HG02642 (cell line): ENCODE measurements at regions not wholly inside any gene's neighbourhood (a gene's known extent, or its start where the extent isn't known, plus 50 kb on each side); places are given as distances from the start of the nearest gene placed in this dataset.
"Not testable (repeated sequence)": the region's sequence is repeated elsewhere in the genome, so short reads cannot be mapped to it uniquely, and the experiment has no call there.

Experiments used
- ATAC-seq: cut with Tn5 transposase; IDR thresholded peaks from one replicate; pipeline ENCODE4 v1.9.1; 2021; ENCODE audit warnings: mild to moderate bottlenecking; ENCODE audit not compliant: unreplicated experiment, poor library complexity

DNA sequence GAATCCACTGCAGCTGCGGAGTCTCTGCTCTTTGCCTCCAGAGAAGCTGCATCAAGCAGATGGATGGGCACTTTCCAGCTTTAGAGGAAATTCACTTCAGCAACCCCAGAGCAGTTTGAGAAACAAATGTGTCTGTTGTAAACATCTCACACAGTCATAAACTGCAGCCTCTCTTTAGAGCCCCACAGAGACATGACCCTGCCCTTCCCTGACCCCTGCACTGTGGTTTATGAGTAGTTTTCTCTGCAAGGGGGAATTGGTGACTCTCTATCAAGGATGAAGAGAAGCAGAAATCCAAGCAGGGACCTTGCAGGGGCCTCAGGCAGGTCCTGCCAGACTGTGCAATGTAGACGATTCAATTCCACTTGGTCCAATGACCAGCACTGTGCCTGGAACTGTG is 160.2 kb downstream of the SH2D4B start:
- no peak for ATAC-seq

DNA sequence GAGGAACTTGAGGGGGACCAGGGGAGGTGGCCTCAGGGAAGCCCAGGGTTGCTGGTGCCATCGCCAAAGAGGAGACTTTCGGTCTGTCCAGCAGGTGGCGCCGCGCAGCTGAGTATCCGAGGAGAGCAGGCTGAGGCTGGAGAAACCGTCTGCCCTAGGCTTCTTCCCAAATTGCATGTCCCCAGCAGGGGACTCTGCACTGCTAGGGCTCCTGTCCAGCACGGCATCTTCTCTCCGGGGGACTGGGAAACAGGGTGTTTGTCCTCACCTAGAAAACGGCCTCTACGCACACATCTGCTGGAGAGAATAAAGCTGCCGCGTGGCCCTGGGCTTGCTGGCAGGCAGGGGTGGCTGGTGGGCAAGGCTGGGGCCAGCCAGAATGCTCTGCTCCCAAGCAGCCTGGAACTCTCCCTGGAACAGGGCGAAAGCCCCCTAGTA is 161.9 kb downstream of the SH2D4B start:
- peak; percentile 90 for ATAC-seq

DNA sequence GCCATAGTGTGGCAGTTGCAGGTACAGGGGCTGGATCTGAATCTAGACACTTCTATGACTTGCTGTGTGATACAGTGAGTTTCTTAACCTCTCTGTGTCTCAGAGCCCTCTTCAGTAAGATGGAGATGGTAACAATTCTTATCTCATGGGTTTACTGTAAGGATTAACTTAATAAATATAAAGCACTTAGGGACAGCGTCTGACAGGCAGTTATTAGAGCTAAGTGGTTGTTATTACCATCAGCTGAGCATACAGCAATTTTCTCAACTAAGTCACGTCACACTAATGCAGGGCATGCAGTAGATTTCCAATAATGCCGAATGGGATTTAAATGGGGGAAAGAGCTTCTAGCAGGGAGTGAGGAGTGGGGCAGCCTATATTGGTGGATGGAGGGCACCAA is 162.6 kb downstream of the SH2D4B start:
- no peak for ATAC-seq

DNA sequence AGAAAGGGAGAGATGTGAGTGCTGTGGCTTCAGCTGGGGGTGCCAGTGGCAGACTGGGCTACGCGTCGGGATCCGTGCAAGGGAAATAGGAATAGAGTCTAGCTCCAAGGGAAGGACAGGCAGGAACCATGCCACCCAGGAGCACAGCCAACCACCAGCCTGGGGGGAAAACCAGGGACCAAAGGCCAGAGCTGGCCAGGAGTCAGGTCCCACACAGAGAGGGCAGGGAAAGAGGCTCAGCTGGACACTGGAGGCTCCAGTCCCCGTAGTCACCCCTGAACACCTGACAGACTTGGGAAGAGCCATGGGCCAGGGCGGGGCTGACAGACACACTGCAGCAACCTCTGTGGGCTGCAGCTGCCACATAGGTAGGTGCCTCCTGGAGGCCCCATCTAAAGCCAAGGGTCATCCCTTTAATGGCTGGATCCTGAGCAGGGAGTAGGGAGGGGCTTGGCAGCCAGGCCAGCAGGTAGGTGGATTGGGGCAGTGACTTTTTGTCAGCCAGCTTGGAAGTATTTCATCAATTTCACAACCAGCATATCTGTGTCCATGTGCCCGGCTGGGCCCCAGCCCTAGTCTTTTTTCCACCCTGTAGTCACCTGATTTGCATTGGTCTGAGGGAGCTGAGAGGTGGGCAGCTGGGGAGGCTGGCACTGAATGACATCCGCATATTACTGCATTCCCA is 163.2 kb downstream of the SH2D4B start:
- ATAC-seq: no peak

DNA sequence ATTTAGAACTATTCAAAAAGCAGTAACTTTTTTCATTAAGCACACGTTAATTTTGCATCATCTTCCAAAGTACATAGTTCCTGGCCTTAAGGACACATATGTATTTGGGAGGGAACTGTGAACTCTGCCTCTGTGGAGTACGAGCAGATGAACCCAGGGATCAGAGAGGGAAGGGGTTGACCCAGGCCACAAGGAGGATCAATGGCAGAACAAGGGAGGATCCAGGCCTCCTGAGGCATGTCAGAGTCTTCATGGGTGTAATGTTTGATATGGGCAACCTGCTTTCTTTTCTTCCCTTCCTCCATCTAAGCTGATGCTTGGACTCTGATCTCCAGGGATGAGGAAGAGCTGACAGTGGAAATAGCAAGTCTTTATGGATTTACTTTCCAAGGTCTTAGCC is 164.0 kb downstream of the SH2D4B start:
- no peak for ATAC-seq

DNA sequence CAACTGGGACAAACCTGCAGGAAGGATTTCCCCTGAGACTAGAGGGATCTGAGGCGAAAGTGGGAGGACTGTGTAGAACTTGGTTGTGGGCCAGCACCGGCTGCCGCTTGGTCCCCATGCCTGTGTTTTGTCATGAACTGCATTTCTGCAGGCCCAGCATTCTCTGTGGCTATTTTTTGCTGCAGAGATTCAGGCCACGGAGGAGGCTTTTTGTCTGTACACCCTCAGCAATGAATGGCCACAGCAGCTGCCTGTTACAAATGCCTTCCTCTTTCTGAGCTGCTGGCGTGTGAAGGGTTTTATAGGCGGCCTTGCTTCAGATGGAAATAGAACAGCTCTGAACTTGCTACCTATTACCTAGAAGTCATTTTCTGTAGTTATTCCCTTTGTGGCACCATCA is 164.4 kb downstream of the SH2D4B start:
- no peak for ATAC-seq

DNA sequence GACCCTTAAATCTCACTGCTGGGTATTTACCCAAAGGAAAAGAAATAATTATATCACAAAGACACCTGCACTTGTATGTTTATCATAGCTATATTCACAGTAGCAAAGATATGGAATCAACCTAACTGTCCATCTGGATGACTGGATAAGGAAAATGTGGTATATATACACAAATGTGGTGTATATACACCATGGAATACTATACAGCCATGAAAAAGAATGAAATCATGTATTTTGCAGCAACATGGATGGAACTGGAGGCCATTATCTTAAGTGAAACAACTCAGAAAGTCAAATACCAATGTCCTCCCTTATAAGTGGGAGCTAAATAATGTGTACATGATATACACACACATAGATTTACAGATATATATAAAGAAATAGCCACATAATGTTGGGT is 168.2 kb downstream of the SH2D4B start:
- no peak for ATAC-seq

DNA sequence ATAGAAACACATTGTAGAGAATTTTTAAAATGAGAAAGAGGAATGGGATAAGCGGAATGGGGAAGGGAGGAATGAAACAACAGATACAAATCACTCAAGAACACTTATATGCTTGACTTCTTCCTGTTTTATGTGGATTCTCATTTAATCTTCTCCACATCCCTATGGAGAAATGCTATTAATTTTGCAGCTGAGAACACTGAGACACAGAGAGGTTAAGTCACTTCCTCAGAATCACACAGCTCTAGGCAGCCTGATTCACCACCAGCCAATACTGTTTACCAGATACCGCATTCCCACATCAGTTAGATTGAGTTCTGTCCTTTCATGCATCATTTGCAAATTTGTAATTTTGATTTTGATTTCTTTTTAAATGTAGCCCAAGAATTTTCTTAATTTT is 170.5 kb downstream of the SH2D4B start:
- no peak for ATAC-seq

DNA sequence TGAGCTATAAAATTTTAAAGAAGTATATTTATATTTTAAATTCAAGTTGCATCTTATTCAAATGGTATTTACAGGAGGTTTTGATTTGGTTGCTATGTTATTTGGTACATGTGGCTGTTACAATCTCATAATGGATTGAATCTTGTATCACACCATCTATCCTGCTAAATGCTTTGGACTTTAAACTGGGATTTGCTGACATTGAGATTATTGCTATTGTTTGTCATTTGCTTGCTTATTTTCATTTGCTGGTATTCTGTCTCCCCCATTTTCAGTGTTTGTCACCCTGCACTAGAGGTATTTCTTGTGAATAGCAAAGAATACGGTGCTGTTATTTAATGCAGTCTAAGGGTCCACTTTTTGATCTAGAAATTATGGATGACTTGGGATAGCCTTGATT is 171.1 kb downstream of the SH2D4B start:
- ATAC-seq: no peak

DNA sequence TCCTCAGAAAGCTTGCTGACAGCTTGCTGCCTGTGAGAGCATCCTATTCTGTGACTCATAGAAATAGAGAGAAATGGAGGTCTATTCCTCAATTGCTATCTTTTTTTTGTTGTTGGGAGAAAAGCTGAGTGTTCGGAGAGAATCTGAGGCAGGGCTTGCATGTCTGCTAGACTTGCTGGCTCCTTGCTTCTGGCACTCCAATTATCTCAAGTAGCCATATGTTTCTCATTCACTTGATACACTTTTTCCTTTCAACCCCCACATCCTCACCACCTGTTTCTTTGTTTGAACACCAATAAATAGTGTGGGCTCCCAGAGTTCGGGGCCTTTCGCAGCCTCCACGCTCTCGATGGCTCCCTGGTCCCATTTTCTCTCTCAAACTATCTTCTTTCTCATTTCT is 172.2 kb downstream of the SH2D4B start:
- no peak for ATAC-seq

DNA sequence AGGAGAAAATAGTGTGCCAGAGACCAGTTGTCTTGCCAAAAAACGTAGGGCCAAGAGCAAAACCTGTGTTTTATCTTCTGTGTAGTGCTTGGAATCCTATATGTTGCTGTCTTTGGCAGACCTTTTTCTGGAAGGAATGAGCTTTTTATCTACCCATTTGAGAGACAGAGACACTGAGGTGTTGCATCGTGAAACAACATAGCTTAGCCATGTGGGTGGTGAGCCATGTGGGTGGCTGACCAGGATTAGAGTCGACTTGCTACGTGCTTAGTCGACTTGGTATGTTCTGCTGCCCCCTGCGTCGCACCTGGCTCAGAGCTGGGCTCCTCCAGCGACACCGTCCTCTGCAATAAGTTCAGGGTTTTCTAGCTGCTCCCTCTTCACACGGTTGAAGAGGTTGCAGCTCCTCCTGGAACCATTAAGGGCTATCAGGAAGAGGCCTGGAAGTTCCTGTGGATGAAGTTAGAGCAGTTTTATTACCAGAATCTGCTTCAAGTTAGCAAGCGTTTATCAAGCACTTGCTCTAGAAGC is 175.8 kb downstream of the SH2D4B start:
- ATAC-seq: no peak

DNA sequence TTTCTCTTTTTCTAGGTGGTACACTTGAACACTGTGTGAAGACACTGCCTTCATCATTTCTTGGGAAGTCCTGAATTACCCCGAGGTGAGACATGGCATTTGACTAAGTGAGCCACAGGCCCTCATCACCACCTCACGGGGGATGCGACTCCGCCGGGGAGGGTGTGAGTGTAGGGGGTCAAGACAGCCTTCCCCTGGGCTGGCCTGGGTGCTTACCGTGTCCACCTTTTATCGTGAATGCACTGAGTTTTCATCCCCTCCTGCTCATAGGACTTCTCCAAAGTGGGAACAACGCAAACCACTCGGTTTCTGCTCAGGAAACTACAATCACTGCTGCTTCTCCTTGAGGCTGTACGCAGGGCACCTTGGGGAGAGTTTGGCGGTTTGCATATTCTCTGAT is 176.9 kb downstream of the SH2D4B start:
- no peak for ATAC-seq

DNA sequence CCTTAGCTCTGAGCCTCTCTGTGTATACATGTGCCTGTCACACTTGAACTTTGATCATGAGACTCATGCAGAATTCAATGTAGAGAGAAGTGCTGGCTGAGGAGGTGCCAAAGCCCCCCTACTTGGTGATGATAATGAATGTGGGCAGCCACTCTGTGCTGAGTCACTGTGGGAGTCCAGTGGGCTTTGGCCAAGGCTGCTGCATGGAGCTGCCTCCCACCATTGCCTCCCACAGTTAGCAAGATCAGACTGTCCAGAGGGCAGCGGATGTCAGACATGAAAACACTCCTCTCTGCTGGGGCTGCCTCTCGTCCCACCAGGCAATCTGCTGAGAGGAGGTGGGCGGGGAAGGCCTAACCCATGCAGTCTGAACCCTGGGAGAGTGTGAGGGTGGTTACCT is 180.3 kb downstream of the SH2D4B start:
- no peak for ATAC-seq

DNA sequence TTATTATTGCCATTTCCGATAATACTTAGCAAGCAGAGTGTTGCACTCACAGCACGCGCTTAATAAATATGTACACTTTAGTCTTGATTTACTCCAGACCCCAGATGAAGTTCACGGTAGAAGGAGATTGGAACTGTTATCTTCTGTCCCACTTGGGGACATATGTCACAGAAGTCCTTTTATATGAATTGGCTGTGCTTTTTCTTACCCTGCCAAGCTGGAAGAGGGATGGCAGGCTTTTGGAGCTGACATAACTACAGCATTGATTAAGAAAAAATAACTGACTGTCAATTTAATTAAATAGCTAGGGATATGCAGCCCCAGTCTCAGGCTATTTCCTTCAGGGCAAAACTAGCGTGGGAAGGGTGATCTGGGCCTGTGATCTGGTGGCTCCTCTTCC is 182.2 kb downstream of the SH2D4B start:
- no peak for ATAC-seq

DNA sequence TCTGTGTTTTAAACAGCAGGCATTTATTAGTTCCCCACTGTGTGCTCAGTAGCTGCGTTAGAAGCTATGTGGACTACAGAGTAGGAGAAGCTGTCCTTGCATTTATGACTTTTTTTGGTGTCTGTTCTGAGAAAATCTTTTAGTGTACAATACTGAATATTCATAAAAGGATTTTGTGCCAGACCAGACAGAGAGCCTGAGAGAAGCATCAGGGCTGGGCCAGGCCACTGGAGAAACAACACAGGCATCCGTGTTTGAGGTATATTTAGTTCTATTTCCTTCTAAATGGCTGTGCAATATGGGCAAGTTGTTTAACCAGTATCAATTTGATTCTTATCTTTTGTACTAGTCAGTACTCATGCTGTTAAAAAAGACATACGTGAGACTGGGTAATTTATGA is 182.8 kb downstream of the SH2D4B start:
- ATAC-seq: no peak

DNA sequence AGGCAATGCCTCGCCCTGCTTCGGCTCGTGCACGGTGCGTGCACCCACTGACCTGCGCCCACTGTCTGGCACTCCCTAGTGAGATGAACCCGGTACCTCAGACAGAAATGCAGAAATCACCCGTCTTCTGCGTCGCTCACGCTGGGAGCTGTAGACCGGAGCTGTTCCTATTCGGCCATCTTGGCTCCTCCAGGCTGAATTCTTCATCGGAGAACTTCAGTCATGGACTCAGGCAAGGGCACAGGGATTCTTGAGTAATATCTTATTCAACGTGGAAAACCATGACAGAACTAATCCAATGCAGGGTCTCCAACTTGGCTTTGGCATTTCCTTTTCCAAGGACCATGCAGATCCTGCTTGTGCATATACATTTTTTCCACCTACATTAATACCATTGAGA is 190.7 kb downstream of the SH2D4B start:
- ATAC-seq: not testable (repeated sequence)

DNA sequence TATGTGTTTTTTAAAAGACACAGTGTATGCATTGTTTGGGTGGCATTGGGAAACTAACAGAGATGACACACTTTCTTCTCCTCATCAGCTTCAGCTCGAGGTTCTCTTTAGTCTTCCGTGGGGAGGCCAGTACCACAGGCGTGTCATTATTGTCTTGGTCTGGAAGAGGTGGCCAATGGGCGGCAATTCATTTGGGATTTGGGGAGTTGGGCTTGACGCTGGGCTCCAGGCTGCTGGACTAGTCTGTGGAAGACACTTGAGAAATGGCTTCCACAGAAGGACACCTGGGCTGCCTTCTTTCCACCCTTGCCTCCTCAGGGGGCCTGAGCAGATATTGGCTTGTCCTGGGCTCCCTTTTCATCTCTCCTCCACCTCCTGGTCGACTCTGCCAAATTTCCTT is 192.2 kb downstream of the SH2D4B start:
- no peak for ATAC-seq

DNA sequence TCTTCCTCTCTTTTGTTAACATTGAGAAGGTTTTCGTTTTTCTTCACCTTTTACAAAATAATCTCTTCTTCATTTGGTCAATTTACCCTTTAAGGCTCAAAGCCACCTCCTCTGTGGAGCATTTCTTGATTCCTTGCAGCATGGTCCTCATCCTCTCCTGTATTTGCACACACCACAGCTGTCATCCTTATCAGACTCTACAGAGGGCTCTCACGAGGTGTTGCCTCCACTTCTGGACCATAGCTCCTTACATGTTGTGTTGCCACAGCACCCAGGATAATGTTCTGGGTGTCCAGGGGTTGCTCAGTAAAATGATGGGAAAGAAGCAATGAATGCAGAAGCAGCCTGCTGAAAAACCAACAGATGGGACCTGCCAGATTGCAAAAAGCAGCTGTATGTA is 192.8 kb downstream of the SH2D4B start:
- ATAC-seq: no peak

DNA sequence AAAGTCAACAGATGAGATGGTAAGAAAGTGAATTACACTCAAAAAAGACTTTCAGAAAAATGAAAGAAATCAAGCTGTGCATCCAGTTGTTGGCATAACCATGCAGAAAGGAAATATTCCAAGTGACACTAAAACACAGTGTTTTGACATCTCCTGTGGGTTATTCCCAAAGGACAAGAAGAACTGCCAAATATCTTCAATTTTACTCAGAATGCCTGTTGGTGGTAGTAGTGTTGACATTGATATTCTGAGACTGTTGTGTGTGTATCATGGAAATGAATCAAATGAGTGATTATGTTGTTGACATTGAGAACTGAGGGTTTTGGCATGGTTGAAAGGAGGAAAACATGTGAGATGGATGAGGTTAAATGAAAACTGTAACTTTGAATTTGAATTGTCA is 196.9 kb downstream of the SH2D4B start:
- ATAC-seq: no peak

DNA sequence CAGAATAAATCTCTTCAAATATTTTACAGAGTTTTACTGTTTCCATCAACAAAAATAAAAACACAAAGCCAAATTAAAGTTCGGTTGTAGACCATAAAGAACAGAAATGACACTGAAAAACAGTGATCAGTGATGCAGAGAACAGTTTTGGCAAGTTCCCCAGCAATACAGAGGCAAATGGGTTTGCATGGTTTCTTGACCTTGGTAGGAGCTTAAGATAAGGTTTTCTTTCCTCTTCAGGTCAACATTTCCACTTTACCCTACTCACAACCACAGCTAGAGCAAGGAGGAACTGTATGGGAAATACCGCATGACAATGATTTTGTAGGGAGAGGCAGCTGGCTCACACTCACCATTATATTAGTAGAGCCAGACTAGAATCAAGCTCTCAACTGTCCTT is 199.5 kb downstream of the SH2D4B start:
- ATAC-seq: no peak

DNA sequence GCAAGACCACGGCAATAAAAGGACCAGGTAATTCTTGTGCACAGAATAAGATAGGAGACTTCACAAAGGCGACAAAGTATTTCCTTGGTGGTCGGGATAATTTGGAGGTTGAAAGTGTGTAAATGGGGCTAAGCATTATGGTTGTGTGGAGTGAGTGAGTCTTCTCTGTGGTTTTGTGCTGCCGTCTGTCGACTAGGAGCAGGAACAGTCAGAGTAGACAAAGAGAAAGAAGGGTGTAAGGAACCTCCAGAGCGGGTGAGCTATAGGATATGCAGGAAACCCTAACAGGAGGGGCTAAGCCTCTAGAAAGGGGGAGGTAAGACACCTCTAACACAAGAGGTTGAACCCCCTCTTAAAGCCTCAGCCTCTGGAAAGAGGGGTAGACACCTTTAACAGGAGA is 201.6 kb downstream of the SH2D4B start:
- ATAC-seq: no peak

DNA sequence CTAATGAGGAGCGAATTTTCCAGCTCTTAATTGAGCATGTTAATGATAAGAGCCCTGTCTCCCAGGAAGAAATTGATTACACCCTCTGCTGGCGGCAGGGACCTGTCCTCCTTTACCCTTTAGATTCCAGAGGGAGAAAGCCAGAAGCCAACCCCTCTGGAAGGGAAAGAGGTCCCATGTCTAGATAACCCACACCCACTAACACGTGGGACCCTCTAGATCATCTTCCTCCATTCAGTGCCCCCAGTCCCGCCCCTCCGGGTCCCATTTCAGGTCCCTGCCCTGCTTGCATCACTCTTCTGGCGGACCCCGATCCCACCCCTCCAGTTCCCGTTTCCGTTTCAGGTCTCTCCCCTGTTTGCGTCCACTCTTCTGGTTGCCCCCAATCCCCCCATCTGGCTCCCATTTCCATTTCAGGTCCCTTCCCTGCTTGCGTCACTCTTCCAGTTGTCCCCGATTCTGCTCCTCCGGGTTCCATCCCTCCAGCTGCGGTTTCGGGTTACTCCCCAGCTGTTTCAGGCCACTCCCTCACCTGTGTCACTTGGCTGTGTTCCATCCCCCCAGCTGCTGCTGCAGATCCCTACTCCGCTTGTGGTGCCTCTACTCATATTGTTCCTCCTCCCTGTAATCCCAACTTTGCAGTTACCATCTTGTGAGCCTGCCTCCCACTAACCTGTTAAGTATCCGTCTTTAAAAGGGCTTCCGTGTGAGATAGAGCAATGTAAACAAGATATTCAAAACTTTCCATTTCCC is 202.4 kb downstream of the SH2D4B start:
- ATAC-seq: no peak
